ENCODE measurements at regions not wholly inside any gene's neighbourhood (a gene's known extent, or its start where the extent isn't known, plus 50 kb on each side); places are given as distances from the start of the nearest gene placed in this dataset.

DNA sequence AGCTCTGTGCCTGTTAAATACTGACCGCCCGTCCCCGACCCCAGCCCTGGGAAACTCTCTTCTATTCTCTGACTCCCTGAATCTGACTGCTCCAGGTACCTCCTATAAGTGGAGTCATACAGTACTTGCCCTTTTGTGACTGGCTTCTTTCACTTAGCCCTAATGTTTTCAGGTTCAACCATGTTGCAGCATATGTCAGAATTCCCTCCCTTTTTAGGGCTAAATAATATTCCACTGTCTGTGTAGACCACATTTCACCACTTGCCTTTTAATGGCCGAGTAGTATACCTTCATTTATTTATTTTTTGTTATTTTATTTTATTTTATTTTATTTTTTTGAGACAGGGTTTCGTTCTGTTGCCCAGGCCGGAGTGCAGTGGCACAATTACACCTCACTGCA lies 96.1 kb upstream of the SLC22A11 start (continued):
- TF ChIP-seq POLR2AphosphoS5 (IDR thresholded peaks at IDR 0.05; ENCODE audit: low read length) (no peak), MXI1 (IDR thresholded peaks at IDR 0.05; ENCODE audit: low read depth, low read length) (no peak), RAD51 (IDR thresholded peaks at IDR 0.05) (no peak), KAT2A (conservative IDR thresholded peaks at IDR 0.05; ENCODE audit: control insufficient read depth, low read depth, low read length) (no peak), ZNF622 (IDR thresholded peaks at IDR 0.05) (no peak), ETV6 (conservative IDR thresholded peaks at IDR 0.05 in 1 of 2, IDR thresholded peaks at IDR 0.05 in 1 of 2; ENCODE audit: borderline replicate concordance in 1 of 2, low read depth in 1 of 2) (no peak), HDAC6 (IDR thresholded peaks at IDR 0.05; ENCODE audit: unreplicated experiment) (no peak), PAX5 (IDR thresholded peaks at IDR 0.05; ENCODE audit: borderline replicate concordance, low read depth, low read length) (no peak)
- TF ChIP-seq, protein P1, sequence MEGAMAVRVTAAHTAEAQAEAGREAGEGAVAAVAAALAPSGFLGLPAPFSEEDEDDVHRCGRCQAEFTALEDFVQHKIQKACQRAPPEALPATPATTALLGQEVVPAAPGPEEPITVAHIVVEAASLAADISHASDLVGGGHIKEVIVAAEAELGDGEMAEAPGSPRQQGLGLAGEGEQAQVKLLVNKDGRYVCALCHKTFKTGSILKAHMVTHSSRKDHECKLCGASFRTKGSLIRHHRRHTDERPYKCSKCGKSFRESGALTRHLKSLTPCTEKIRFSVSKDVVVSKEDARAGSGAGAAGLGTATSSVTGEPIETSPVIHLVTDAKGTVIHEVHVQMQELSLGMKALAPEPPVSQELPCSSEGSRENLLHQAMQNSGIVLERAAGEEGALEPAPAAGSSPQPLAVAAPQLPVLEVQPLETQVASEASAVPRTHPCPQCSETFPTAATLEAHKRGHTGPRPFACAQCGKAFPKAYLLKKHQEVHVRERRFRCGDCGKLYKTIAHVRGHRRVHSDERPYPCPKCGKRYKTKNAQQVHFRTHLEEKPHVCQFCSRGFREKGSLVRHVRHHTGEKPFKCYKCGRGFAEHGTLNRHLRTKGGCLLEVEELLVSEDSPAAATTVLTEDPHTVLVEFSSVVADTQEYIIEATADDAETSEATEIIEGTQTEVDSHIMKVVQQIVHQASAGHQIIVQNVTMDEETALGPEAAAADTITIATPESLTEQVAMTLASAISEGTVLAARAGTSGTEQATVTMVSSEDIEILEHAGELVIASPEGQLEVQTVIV (IDR thresholded peaks at IDR 0.05; ENCODE audit: borderline replicate concordance, partially characterized antibody), result no peak
- TF ChIP-seq, protein P2, sequence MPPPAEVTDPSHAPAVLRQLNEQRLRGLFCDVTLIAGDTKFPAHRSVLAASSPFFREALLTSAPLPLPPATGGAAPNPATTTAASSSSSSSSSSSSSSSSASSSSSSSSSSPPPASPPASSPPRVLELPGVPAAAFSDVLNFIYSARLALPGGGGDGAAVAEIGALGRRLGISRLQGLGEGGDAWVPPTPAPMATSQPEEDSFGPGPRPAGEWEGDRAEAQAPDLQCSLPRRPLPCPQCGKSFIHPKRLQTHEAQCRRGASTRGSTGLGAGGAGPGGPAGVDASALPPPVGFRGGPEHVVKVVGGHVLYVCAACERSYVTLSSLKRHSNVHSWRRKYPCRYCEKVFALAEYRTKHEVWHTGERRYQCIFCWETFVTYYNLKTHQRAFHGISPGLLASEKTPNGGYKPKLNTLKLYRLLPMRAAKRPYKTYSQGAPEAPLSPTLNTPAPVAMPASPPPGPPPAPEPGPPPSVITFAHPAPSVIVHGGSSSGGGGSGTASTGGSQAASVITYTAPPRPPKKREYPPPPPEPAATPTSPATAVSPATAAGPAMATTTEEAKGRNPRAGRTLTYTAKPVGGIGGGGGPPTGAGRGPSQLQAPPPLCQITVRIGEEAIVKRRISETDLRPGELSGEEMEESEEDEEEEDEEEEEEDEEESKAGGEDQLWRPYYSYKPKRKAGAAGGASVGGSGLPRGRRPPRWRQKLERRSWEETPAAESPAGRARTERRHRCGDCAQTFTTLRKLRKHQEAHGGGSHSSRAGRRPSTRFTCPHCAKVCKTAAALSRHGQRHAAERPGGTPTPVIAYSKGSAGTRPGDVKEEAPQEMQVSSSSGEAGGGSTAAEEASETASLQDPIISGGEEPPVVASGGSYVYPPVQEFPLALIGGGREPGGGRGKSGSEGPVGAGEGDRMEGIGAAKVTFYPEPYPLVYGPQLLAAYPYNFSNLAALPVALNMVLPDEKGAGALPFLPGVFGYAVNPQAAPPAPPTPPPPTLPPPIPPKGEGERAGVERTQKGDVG (CRISPR knock-in tag; IDR thresholded peaks at IDR 0.05), result no peak

All from GM12878 (cell line).